HCT116 (cell line): ENCODE measurements at regions not wholly inside any gene's neighbourhood (a gene's known extent, or its start where the extent isn't known, plus 50 kb on each side); places are given as distances from the start of the nearest gene placed in this dataset.

Source experiments
- ATAC-seq: fragments of 200-7000 bp; cut with Tn5 transposase; 2 replicates; pipeline ENCODE4 v1.9.1; 2020; ENCODE audit warnings: mild to moderate bottlenecking, moderate library complexity
- BruUV-seq: library from RNA; stranded (reverse); fragments of 400-500 nt; replicated peaks from 2 replicates; lab custom pipeline; 2021; lab: Mats Ljungman, UMichigan
- CTCF ChIA-PET: fragments of 300-600 bp; sonication (Branson Sonifier 250); formaldehyde crosslinking; loops from one replicate; lab custom pipeline; 2021; ENCODE audit warnings: antibody characterized with exemption; lab: Charles Lee
- POLR2A ChIA-PET: fragments of 300-600, 350-600 bp; sonication (Branson Sonifier 250); formaldehyde crosslinking; loops from one replicate; lab custom pipeline; 2021; ENCODE audit warnings: antibody characterized with exemption; lab: Charles Lee
- RAD21 ChIA-PET, 2 experiments: fragments of 300-600 bp; sonication (Branson Sonifier 250); formaldehyde crosslinking; loops; one replicate each; lab custom pipeline; 2023; ENCODE audit warnings: low total read pairs in 2 of 2; ENCODE audit not compliant: uncharacterized antibody in 2 of 2, unreplicated experiment in 2 of 2, low non-redundant PET in 1 of 2; lab: Charles Lee
- DNase-seq: peaks from one replicate; pipeline ENCODE4 v3.0.0-alpha.2; 2010; ENCODE audit warnings: low read depth, low spot score
- H2AFZ ChIP-seq: fragments of 200-600 bp; shearing (Covaris generic), sonication (generic); 2 replicates; pipeline ENCODE4 v1.6.1; 2017; ENCODE audit warnings: low read depth, mixed run types, mixed read lengths, antibody characterized with exemption, low read length; ENCODE audit not compliant: poor library complexity, severe bottlenecking
- H3K27ac ChIP-seq: 2 replicates; pipeline ENCODE4 v1.5.1; 2012; ENCODE audit warnings: low read depth, low read length
- H3K27me3 ChIP-seq: fragments of 200-600 bp; sonication (generic); 2 replicates; pipeline ENCODE4 v1.6.1; 2016; ENCODE audit warnings: mixed run types, low read length, mixed read lengths; ENCODE audit not compliant: insufficient read depth
- H3K36me3 ChIP-seq, 2 experiments: fragments of 200-500 bp in 1 of 2; fragments of 200-600 bp in 1 of 2; sonication (Bioruptor generic) in 1 of 2; sonication (generic) in 1 of 2; 2 replicates each; pipeline versions ENCODE4 v1.5.1 to v1.6.1; 2014 to 2016; ENCODE audit warnings: low read length in 2 of 2, inconsistent platforms in 1 of 2, mixed read lengths in 1 of 2, mixed run types in 1 of 2; ENCODE audit not compliant: insufficient read depth in 2 of 2, control insufficient read depth in 1 of 2
- H3K4me1 ChIP-seq, 2 experiments: fragments of 200-600 bp in 1 of 2; sonication (generic) in 1 of 2; 2 replicates each; pipeline versions ENCODE4 v1.5.1 to v1.6.1; 2012 to 2017; ENCODE audit warnings: low read length in 2 of 2, inconsistent platforms in 1 of 2, mild to moderate bottlenecking in 1 of 2, mixed read lengths in 1 of 2, mixed run types in 1 of 2, moderate library complexity in 1 of 2; ENCODE audit not compliant: insufficient read depth in 2 of 2, control insufficient read depth in 1 of 2
- H3K4me2 ChIP-seq: fragments of 200-600 bp; sonication (generic); 2 replicates; pipeline ENCODE4 v1.6.1; 2017; ENCODE audit warnings: mixed run types, low read length, mixed read lengths
- H3K4me3 ChIP-seq, 2 experiments: fragments of 200-600 bp in 1 of 2; sonication (generic) in 1 of 2; replicated peaks in 1 of 2; 2 replicates each; pipeline ENCODE4 v1.5.1; 2011 to 2016; ENCODE audit warnings: low read length in 2 of 2, control low read depth in 1 of 2, low read depth in 1 of 2, mild to moderate bottlenecking in 1 of 2, mixed read lengths in 1 of 2, mixed run types in 1 of 2
- H3K79me2 ChIP-seq: fragments of 200-600 bp; sonication (generic); 2 replicates; pipeline ENCODE4 v1.6.1; 2017; ENCODE audit warnings: mild to moderate bottlenecking, mixed run types, low read length, moderate library complexity, mixed read lengths; ENCODE audit not compliant: insufficient read depth
- H3K9ac ChIP-seq: fragments of 200-600 bp; sonication (generic); 2 replicates; pipeline ENCODE4 v1.6.1; 2016; ENCODE audit warnings: low read length, mixed read lengths
- H3K9me2 ChIP-seq: fragments of 200-600 bp; sonication (generic), shearing (Covaris generic); 2 replicates; pipeline ENCODE4 v1.6.1; 2017; ENCODE audit warnings: mixed run types, mild to moderate bottlenecking, moderate library complexity; ENCODE audit not compliant: insufficient read depth
- H3K9me3 ChIP-seq, 2 experiments: fragments of 200-500 bp in 1 of 2; fragments of 200-600 bp in 1 of 2; sonication (Bioruptor generic) in 1 of 2; sonication (generic) in 1 of 2; 2 replicates each; pipeline ENCODE4 v1.6.1; 2014 to 2017; ENCODE audit warnings: low read length in 2 of 2, mixed read lengths in 2 of 2, inconsistent platforms in 1 of 2, low read depth in 1 of 2, mild to moderate bottlenecking in 1 of 2, mixed run types in 1 of 2, moderate library complexity in 1 of 2; ENCODE audit not compliant: control insufficient read depth in 1 of 2, insufficient read depth in 1 of 2
- H4K20me1 ChIP-seq: fragments of 200-600 bp; sonication (generic), shearing (Covaris generic); 2 replicates; pipeline ENCODE4 v1.6.1; 2017; ENCODE audit warnings: mixed run types, mild to moderate bottlenecking, moderate library complexity; ENCODE audit not compliant: insufficient read depth
- CEBPB ChIP-seq: IDR thresholded peaks from 2 replicates; pipeline ENCODE4 v1.6.1; 2012; ENCODE audit warnings: low read depth
- EGR1 ChIP-seq: IDR thresholded peaks from 2 replicates; pipeline ENCODE4 v1.6.1; 2012; ENCODE audit warnings: low read depth
- MAX ChIP-seq: IDR thresholded peaks from 2 replicates; pipeline ENCODE4 v1.6.1; 2012
- POLR2A ChIP-seq: IDR thresholded peaks from 2 replicates; pipeline ENCODE4 v1.7.0; 2011; ENCODE audit warnings: borderline replicate concordance; ENCODE audit not compliant: insufficient read depth, insufficient read length; ENCODE audit errors: extremely low read depth
- SIN3A ChIP-seq: IDR thresholded peaks from 2 replicates; pipeline ENCODE4 v1.6.1; 2012; ENCODE audit warnings: low read depth
- YY1 ChIP-seq: IDR thresholded peaks from 2 replicates; pipeline ENCODE4 v1.6.1; 2011; ENCODE audit warnings: low read length, low read depth, moderate library complexity, mild to moderate bottlenecking; ENCODE audit not compliant: insufficient replicate concordance; ENCODE audit errors: extremely low read depth
- ZBTB33 ChIP-seq: IDR thresholded peaks from 2 replicates; pipeline ENCODE4 v1.6.1; 2011; ENCODE audit warnings: mild to moderate bottlenecking, low read length, moderate library complexity; ENCODE audit not compliant: insufficient replicate concordance; ENCODE audit errors: extremely low read depth
- ZFX ChIP-seq: fragments of 450-650 bp; IDR thresholded peaks from 2 replicates; pipeline ENCODE4 v1.6.1; 2017
- ZNF274 ChIP-seq: fragments of 200-500 bp; sonication (Bioruptor generic); IDR thresholded peaks from 2 replicates; pipeline ENCODE4 v1.6.1; 2014; ENCODE audit warnings: mild to moderate bottlenecking, low read depth, low read length, inconsistent platforms
- intact Hi-C: fragments of 100-400 bp; cut with micrococcal nuclease; formaldehyde crosslinking; loops from 2 replicates; pipeline ENCODE4 v1.10.0; 2022
- TF ChIP-seq, protein P1 (sequence below), 3 experiments: fragments of 200-600 bp in 1 of 3; sonication (generic) in 1 of 3; IDR thresholded peaks in 2 of 3; conservative IDR thresholded peaks in 1 of 3; 2 replicates each; pipeline ENCODE4 v1.5.1; 2012 to 2017; ENCODE audit warnings: low read depth in 2 of 3, low read length in 2 of 3, antibody characterized with exemption in 1 of 3, borderline replicate concordance in 1 of 3, control low read depth in 1 of 3, mild to moderate bottlenecking in 1 of 3, mixed read lengths in 1 of 3, mixed run types in 1 of 3, moderate library complexity in 1 of 3; ENCODE audit not compliant: insufficient read depth in 1 of 3

DNA sequence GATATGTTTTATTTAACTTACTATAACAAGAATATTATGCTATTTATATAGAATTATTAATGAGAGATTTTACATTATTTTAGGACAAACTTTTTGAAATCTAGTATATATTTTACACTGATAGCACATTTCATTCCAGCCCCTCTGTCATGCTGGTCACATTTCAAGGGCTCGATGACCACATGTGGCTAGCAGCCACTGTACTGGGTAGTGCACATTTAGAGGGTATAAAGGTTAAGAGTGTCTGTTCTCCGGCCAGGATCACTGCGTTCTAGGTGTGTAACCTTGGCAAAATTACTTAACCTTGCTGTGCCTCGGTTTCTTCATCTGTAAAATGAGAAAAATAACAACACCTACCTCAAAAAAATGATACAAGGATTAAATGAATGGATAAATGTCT, 87.2 kb upstream of the TNP1 start:
- Histone ChIP-seq H3K79me2 (no peaks in the 10 kb centered on the region), H4K20me1 (no peaks in the 10 kb centered on the region), H3K9ac (no peak overlapping the region), H3K4me3 (no peak overlapping the region), H3K27me3 (peaks cover 35% of the 10 kb centered on the region), H3K36me3 (no peaks in the 10 kb centered on the region), H3K9me2 (no peaks in the 10 kb centered on the region), H2AFZ (no peak overlapping the region), H3K4me2 (no peak overlapping the region), H3K4me1 (no peaks in the 10 kb centered on the region), H3K27ac (no peak overlapping the region), H3K9me3 (no peaks in the 10 kb centered on the region)
- TF ChIP-seq EGR1 (no peak), ZBTB33 (no peak), ZFX (no peak), YY1 (no peak), MAX (no peak), CEBPB (no peak), POLR2A (no peak), SIN3A (no peak), ZNF274 (no peak)
- TF ChIP-seq, protein P1, sequence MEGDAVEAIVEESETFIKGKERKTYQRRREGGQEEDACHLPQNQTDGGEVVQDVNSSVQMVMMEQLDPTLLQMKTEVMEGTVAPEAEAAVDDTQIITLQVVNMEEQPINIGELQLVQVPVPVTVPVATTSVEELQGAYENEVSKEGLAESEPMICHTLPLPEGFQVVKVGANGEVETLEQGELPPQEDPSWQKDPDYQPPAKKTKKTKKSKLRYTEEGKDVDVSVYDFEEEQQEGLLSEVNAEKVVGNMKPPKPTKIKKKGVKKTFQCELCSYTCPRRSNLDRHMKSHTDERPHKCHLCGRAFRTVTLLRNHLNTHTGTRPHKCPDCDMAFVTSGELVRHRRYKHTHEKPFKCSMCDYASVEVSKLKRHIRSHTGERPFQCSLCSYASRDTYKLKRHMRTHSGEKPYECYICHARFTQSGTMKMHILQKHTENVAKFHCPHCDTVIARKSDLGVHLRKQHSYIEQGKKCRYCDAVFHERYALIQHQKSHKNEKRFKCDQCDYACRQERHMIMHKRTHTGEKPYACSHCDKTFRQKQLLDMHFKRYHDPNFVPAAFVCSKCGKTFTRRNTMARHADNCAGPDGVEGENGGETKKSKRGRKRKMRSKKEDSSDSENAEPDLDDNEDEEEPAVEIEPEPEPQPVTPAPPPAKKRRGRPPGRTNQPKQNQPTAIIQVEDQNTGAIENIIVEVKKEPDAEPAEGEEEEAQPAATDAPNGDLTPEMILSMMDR (IDR thresholded peaks at IDR 0.05 in 2 of 3, conservative IDR thresholded peaks at IDR 0.05 in 1 of 3; ENCODE audit: borderline replicate concordance in 1 of 3, insufficient read depth in 1 of 3, low read depth in 2 of 3, low read length in 2 of 3), result no peak
- intact Hi-C loops, result no loop called here
- CTCF ChIA-PET, result no interaction called here
- ATAC-seq (no peak), DNase-seq (no peak)
- POLR2A ChIA-PET, result no interaction called here
- no TSS peak for BruUV-seq
- RAD21 ChIA-PET, result no interaction called here
